ENCODE measurements at regions not wholly inside any gene's neighbourhood (a gene's known extent, or its start where the extent isn't known, plus 50 kb on each side); places are given as distances from the start of the nearest gene placed in this dataset.
A peak's percentile ranks its signal among the peaks of the same experiment; 100 is the strongest.

DNA sequence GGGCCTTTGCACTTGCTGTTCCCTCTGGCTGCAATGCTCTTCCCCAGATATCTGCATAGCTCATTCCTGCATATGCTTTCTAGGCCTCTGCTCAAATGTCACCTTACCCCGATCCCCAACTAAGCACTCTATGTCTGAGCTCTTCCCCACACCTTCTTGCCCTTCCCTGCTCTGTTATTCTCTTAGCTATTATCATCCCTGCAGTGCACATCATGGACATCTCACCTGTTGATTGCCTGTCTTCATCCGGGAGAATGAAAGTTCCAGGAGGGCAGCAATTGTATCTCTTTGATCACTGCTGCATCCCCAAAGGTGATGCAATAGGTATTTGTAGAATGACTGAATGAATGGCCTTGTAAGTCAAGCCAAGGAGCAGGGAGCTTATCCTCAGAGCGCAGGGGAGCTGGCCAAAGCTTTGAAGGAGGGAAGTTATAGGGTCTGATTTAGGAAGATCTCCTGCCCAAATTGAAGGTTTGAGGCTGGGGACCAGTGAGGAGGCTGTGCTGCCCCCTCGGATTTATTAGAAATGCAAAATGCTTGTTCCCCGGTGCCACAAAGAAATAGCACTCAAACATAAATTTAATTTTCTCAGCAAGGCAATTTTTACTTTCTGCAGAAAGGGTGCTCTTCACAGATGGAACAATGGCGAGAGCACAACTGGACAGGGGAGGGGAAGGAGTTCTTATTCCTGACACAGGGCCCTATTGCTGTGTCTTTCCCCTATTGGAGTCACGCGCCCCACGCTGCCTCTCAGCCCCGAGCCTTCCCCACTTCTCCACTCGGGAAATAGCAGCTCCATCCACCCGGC lies 631.1 kb downstream of the MATN1 start:
- no peak overlapping the region for H3K4me3 ChIP-seq (ENCODE audit: low read depth, low read length)
- TF ChIP-seq, protein P1, sequence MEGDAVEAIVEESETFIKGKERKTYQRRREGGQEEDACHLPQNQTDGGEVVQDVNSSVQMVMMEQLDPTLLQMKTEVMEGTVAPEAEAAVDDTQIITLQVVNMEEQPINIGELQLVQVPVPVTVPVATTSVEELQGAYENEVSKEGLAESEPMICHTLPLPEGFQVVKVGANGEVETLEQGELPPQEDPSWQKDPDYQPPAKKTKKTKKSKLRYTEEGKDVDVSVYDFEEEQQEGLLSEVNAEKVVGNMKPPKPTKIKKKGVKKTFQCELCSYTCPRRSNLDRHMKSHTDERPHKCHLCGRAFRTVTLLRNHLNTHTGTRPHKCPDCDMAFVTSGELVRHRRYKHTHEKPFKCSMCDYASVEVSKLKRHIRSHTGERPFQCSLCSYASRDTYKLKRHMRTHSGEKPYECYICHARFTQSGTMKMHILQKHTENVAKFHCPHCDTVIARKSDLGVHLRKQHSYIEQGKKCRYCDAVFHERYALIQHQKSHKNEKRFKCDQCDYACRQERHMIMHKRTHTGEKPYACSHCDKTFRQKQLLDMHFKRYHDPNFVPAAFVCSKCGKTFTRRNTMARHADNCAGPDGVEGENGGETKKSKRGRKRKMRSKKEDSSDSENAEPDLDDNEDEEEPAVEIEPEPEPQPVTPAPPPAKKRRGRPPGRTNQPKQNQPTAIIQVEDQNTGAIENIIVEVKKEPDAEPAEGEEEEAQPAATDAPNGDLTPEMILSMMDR (IDR thresholded peaks at IDR 0.05; ENCODE audit: low read depth, low read length) = no peak

- TF ChIP-seq, protein P1 (IDR thresholded peaks at IDR 0.05; ENCODE audit: low read depth, low read length) = no peak
- no peak overlapping the region for H3K4me3 ChIP-seq (ENCODE audit: low read depth, low read length)
Measured at GRCh38 chr1:30090162-30090820, 633.1 kb downstream of the MATN1 start.

GRCh38 chr1:30089024-30089430 lies 634.4 kb downstream of the MATN1 start:
- TF ChIP-seq, protein P1 (IDR thresholded peaks at IDR 0.05; ENCODE audit: low read depth, low read length) = no peak
- H3K4me3 ChIP-seq (ENCODE audit: low read depth, low read length) = no peak overlapping the region

- no peak overlapping the region for H3K4me3 ChIP-seq (ENCODE audit: low read depth, low read length)
- TF ChIP-seq, protein P1 (IDR thresholded peaks at IDR 0.05; ENCODE audit: low read depth, low read length) = no peak
Measured at GRCh38 chr1:30088594-30088993, 634.8 kb downstream of the MATN1 start.

GRCh38 chr1:30087465-30087864 lies 635.9 kb downstream of the MATN1 start:
- TF ChIP-seq, protein P1 (IDR thresholded peaks at IDR 0.05; ENCODE audit: low read depth, low read length) = peak; percentile 24; the same call in 1 of the 2 replicates
- no peak overlapping the region for H3K4me3 ChIP-seq (ENCODE audit: low read depth, low read length)

DNA sequence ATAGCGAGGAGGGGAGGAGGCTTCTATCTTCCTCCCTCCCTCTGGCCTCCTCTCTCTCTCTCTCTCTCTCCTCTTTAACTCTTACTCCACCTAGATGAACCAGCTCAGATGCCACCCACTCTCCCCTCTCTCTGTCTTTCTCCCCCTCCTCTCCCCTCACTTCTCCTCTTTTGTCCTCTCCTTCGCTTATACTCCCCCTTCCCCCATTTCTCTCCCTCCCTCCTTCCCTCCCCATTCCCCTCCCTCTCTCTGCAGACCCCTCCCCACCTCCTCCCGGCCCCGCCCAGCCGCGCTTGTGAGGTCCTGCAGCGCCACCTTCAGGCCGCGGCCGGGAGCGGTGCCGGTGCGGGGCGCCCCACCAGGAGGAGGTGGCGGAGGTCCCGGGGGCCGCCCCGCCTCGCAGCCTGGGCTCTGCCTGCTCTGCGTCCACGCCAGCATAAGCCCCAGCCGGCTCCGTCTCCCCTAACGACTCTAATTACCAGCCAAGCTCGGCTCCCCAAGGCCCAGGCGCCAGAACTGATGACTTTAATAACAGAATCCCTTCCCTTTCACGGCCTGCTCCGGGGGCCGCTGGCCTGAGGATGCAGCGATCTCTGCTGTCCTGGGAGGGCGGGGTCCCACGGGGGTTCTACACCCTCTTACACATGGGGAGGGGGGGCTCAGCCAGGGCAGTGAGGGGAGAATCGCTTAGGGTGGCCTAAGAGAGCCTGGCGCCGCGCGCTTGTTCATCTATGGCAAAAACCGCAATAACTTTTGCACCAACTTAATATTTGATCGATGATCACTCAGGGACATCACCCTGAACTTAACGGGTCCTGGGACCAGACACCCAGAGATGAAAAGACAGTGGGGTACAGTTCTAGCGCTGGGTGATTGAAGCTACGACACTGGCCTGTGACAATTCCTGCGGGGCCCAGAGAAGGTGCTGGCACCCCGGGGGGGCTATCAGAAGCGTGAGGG lies 637.3 kb downstream of the MATN1 start:
- H3K4me3 ChIP-seq (ENCODE audit: low read depth, low read length) = no peak overlapping the region
- TF ChIP-seq, protein P1 (IDR thresholded peaks at IDR 0.05; ENCODE audit: low read depth, low read length) = peak; percentile 77

All from WI38 (cell line).